Epithelial cell of prostate (primary cell): ENCODE measurements at regions not wholly inside any gene's neighbourhood (a gene's known extent, or its start where the extent isn't known, plus 50 kb on each side); places are given as distances from the start of the nearest gene placed in this dataset.

ENCODE experiments used
- DNase-seq: peaks from one replicate; pipeline ENCODE4 v3.0.0-alpha.2; 2011; ENCODE audit warnings: low read depth, low spot score
- H3K27ac ChIP-seq: fragments of 450-650 bp; 2 replicates; pipeline ENCODE4 v1.5.1; 2017; ENCODE audit warnings: mild to moderate bottlenecking

DNA sequence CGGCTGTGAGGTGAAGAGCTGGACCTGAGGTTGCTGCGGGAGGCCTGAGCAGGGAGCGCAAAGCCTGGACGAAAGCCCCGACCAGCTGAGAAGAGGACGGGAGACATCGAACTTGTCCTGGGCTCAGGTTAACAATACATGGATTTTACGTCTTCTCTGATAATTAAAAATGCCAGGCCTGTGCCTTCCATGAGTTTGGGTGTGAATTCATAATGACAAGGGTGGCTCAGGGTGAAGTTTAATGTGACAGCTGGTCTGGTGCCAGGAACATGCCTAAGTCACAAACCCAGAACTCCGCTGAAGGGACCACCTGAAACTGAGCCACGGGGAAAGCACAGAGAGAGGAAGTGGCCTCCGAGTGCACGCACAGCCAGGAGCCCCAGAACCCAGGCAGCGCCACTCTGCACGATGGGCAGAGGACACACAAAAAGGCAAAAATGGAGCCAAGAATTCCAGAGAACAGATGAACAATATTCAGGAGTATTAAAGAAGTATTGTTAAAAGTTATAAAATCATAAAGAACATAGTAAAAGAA lies 150.1 kb upstream of the RPS6KA2 start:
- no peak overlapping the region for H3K27ac ChIP-seq
- no peak for DNase-seq

DNA sequence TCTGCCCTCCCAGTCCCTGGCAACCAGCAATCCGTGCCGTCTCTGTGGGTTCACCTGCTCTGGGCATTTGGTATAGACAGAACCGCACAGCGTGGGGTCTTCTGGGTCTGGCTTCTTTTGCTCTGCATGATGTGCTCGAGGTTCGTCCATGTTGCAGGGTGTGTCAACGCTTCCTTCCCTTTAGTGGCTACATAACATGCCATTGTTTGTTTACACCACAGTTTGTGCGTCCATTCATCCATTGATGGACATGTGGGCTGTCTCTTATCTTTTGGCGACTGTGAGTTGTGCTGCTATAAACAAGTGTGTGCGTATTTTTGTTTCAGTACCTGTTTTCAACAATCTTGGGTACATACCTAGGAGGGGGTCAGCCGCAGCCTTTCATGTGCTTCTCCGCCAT lies 149.5 kb upstream of the RPS6KA2 start:
- DNase-seq = no peak
- no peak overlapping the region for H3K27ac ChIP-seq

DNA sequence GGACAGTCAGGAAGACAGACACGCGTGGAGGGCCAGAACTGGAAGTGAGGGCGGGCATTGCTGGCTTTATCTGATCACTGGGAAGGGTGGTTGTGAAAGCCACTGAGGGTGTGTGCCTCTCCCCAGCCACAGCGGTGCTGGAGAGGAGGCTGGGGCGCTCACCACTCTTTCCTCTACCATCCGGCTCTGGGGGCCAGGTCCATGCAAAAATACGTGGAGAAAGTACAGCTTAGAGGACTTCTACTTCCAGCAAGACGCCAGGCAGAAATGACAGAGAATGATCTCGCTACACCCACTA lies 148.8 kb upstream of the RPS6KA2 start:
- no peak overlapping the region for H3K27ac ChIP-seq
- no peak for DNase-seq

DNA sequence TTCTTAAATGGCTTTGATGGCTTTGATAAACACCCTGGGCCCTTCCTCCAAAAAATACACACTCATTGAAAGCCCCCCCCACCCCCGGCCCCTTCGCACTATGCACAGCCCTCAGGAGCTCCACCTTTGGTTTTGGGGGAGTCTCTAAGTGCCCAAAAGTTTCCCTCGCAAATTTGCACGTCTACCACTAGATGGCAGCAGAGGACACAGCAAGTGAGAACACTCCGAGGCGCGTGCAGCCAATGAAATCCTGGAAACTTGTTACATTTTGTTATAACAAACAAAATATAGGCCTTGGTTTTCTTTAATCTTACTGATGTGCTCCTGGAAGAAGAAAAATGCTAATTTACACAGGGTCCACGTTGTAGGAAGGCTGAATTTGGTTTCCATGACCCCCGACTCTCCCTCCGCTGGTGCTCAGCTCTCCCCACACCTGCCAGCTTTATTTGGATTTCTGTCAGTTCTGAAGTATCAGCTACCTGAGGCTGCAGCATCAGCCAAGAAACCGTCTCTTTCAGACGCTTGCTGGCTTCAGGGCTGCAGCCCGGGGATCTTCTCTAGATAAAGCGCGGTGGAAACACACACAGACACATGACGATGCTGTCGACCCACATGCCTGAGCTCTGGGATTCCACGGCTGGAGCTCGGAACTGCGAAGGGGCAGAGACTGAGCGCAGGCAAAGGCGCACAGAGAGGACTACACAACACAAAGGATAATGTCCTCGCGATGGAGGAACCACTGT lies 148.3 kb upstream of the RPS6KA2 start:
- no peak for DNase-seq

DNA sequence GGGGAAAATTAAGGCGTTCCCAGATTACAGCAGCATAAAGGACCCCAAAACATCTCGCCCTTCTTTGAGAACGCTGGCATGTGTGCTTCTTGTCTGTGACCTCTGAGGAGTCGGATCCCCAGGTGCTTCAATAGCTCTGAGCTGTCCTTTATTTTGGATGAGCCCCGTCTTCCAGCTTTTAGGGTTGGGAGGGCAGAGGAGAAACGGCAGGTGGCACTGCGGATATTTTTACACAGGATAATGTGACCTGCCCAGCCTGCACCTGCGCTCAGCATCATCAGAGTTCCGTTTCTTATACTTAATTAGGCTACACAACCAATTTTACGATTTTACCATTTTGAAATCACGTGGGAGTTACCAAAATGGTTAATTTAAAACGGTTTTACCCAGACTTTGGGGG lies 147.7 kb upstream of the RPS6KA2 start:
- DNase-seq = no peak

More for the DNA sequence above, 148.3 kb upstream of the RPS6KA2 start:
- H3K27ac ChIP-seq = no peak overlapping the region

DNA sequence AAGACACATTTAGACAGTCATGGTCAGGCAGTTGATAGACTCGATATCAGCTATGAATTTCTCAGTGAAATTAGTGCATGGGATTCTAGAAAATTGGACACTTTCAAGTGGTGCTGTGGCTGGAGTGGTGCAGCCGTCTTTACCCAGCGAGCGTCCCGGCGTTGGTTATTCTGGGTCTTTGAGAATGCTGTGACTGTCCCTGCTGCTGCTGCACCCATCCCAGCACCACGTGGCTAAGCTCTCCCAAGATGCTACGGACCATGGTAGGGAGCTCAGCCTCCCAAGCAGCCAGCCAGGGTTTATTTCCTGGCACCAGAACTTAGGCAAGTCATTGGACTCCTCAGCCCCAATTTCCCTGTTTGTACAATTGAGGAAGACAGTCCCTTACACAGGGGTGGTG lies 147.2 kb upstream of the RPS6KA2 start:
- H3K27ac ChIP-seq = no peak overlapping the region
- no peak for DNase-seq

More for the DNA sequence above, 147.7 kb upstream of the RPS6KA2 start:
- no peak overlapping the region for H3K27ac ChIP-seq

DNA sequence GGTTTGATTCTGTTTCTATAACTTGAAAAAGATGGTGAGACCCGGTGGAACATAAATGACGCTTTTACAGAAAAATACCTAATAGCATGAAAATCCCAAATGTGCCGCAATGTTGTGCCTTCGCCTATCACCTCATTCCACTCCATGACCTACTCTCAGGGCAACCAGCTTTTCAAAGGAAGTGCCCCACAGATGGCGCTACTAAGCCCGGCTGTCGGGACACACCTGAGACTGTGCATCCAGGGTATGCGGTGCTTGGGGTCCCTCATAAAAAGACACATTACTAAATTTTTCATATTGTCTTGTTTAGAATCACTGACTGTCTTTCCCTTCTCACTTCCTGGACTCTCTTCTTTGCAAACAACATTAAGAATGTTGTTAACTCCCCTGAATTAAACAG lies 145.5 kb upstream of the RPS6KA2 start:
- DNase-seq = no peak
- H3K27ac ChIP-seq = no peak overlapping the region

DNA sequence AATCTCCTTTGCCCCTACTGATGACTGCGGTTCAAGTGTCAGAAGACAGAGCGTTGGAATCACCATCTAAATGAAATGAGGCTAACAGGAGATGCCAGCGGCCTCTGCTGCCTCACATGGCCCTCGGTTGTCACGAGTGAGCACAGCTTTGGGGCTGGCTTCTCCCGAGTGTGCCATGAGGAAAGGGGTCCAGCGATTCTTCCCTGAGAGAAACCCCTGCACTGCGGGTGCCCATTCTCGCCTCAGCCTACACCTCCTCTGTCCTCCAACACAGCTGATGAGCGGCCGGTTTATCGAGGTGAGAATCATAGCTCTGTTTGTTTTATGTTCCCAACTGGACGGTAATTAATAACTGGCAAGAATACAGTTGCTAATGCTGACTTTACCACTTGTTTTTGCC lies 144.7 kb upstream of the RPS6KA2 start:
- no peak for DNase-seq
- no peak overlapping the region for H3K27ac ChIP-seq

DNA sequence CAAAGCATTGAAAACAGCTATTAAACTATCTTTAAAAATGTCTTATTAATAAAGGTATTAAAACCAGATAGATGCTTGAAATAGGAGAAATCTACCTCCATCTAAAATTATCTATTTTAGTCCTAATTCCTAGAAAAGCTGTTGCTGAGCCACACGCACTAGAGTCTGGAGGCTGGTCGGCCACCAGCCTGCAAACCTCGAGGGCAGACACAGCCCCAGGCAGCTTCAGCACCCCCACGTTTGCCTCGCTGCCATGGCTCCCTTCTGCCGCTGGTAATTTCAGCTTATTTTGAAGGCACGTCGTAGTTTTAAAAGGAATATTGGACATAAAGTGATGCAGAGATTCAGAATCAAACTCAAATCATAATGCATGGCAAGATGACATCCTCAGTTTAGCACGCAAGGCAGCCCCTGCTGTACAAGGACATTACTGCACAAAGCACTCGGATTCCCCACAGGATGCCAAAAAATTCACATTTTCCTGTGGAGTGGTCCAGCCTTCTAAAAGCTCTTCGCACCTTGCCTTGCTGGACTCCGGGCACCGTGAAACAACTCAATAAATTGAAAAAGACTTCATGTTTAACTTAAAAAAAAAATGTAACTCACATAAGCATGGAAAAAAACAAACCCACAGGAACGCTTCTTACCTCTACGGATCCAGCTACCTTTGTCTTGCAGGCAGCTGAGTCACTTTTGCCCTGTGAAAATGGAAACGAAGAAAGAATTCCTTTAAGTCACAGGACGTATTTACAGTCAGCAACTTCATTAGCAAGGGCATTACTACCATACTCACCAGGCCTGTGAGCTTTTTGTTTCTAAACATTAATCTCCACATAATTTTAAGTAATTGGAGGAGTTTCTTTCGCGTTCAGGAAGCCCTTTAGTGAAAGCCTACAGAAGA lies 143.4 kb upstream of the RPS6KA2 start:
- DNase-seq = no peak
- H3K27ac ChIP-seq = no peak overlapping the region

DNA sequence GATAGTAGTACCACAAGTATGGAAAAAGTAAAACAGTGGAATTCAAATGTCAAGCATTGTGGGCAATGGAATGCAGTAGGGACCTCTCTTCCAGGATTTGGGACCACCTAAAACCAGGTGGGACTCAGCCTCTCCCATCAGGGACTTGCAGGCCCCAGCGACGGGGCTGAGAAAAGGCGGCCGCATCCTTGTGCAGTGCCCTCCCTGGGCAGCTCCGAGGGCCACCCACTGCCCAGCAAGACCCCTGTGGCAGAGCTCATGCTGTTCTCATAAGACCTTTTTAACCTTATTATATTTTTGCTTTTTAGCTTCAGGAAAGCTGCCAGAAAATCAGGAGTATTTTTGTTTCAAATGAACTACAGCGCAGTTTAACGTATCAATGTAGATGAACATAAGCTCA lies 142.6 kb upstream of the RPS6KA2 start:
- DNase-seq = no peak
- no peak overlapping the region for H3K27ac ChIP-seq

DNA sequence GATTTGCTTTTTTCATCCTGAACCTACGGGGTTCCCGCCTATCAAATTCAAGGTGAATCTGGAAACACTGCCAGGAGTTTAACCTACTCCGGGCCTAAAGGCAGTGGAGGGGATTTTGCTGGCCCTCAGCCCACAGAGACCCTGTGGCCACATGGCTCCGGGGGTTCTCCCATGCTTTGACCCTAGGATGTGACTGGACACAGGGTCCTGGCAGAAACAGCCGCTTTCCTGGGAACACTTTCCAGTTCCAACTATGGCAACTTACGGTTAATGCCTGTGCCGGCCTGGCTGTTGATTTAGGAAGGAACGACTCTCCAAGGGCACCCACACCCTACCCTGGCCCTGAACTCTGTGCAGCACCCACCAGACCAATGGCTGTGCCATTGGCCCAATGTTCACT lies 141.7 kb upstream of the RPS6KA2 start:
- H3K27ac ChIP-seq = no peak overlapping the region
- no peak for DNase-seq

DNA sequence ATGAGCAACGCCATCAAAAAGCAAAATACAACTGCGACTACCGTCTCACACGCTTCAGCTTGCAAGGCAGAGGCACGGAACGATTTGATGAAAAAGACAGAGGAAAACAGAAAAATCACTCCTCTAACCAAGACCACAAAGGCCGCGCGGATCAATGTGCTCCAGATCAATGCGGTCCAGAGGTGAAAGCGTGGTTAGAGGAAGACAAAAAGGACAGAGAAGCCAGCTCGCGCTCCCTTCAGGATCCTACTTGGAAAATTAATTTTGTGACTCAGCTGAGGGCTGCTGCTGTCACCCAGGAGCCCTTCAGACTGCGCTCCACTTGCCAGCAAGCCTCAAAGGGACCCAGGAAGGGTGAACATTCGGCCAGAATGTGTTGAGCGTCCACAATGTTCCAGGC lies 140.2 kb upstream of the RPS6KA2 start:
- DNase-seq = no peak
- no peak overlapping the region for H3K27ac ChIP-seq

DNA sequence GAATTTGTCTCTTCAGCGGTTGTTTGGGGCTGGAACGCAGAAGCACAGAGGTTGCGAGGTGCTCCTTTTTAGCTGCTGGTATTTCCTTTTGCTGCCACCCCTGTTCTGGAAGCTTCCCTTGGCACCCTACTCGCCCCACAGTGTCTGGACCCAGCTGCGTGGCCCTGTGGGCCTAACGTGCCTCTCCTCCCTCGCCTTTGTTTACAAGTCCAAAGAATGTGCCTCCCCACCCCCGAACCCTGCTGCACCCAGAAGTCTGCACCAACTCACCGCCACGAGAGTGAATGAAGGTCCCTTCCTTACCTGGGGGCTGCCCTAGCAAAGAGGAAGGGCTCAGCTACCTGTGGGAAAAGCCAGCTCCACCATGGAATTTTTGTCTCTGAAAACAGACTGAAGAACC lies 139.7 kb upstream of the RPS6KA2 start:
- H3K27ac ChIP-seq = no peak overlapping the region
- DNase-seq = no peak

DNA sequence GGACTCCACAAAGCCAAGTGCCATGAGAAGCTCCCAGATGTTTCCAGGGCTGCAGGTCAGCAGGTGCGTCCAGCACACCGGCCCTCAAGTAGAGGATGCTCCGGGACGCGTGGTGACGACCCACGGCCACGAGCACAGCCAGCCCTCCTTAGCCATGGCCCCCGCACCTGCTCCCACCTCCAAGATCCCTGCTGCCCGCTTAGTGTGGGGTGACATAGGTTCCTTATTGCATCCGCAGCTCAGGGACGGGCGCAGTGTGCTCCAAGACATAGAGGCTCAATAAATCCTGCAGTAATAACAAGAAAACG lies 138.1 kb upstream of the RPS6KA2 start:
- H3K27ac ChIP-seq = no peak overlapping the region
- no peak for DNase-seq

DNA sequence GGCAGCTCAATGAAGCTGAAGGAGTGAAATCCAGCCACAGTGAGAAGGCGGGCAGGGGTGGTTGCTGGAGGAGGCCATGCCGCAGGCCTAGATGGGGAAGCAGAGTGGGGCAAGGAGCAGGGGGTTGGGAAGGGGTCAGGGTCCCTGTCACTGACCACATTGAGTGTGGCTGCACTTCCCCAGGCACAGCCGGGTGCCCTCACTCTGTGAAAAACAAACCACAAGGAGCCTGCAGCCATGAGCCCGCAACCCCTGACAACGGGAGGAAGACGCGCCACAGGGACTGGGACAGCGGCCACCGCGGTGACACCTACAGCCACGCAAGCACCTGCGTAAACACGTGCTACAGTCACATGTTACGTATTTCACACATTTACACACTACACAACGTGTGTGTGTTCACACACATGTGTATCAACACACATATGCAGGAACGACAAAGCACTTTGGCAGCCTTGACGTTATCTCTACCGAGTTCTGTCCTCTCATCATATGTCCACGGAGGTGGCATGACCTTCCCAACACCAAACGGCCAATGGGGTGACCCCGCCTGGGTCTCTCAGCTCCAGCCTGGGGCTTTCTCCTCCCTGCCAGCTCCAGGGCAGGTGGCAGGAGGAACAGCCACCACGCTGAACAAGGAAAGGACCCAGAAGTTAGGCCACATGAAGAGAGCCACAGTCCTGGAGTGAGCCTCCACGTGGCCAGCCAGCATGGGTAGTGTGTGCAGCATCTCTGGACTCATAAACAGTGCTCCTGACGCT lies 137.6 kb upstream of the RPS6KA2 start:
- no peak overlapping the region for H3K27ac ChIP-seq
- no peak for DNase-seq

DNA sequence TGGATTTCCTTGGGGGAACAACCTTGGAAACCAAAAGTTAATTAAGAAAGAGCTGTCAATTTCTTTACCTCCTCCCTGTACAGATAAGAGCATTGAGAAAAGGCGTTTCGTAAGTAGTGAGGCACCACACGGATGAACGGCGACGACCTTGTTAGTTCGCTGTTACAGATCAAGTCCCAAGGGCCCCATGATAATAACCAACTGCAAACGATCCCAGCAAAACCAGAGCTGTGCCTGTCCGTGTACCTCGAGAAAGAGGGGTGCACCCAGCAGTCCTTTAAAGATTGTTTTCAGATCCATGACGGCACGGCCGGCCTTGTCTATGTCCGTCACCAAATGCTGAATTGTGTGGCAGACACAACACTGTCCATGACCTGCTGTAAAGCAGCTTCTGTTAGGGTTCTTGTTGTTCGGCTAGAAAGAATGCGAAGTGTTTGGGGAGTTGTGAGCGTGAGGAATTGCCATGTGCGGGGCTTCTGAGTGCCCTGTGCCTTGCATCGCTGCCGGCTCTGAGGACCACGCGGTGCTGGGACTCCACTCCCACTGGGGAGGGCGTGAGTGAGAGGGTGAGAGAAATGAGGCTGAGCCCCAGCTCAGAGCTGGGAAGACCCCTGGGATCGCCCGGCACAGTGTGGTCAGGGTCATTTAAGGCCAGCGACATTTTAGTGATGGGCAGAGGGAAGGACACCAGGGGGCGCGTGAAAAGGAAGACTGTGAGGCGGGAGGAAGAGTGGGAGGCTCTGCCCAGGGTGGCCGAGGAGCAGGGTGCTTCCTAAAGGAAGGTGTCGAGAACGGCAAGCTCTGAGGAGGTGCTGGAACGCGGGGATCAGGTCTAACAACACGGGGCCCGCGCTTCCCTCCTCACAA lies 136.8 kb upstream of the RPS6KA2 start:
- H3K27ac ChIP-seq = no peak overlapping the region
- no peak for DNase-seq

DNA sequence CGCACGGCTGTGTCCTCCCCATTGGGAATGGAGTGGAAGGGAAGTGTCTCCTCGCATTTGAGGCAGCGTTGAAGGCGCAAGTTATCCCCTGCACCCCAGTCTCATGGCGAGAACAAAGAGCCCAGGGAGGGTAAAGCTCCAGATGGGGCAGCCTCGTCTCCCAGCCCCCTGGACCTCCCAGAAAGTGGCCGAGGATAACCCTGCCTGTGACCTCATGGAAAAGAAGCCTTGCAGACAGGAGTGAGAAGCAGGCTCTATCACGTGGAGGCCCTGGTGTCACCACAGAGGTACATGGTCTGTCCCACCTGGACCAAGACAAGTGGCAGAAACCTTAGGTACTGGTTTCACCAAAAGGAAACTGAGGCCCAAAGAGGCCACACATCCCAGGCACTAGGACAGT lies 134.8 kb upstream of the RPS6KA2 start:
- H3K27ac ChIP-seq = no peak overlapping the region
- DNase-seq = no peak

DNA sequence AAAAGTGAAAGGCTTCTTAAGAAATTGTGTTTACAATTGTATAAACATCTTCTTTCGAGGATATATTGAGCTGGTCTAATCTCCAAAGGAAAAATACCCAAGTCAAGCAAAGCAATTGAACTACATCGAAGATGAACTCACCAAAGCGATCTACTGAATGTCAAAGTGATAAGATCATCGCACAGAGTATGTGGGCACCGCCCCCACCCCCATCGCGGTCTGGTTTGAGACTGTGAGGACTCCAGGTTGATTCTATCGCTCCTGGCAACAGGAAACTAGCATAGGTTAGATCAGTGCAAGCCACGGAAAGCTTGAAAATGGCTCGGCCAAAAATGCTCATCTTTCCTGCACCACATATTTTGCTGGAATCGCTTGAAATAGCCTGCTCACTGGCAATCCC lies 133.2 kb upstream of the RPS6KA2 start:
- DNase-seq = no peak
- H3K27ac ChIP-seq = no peak overlapping the region

DNA sequence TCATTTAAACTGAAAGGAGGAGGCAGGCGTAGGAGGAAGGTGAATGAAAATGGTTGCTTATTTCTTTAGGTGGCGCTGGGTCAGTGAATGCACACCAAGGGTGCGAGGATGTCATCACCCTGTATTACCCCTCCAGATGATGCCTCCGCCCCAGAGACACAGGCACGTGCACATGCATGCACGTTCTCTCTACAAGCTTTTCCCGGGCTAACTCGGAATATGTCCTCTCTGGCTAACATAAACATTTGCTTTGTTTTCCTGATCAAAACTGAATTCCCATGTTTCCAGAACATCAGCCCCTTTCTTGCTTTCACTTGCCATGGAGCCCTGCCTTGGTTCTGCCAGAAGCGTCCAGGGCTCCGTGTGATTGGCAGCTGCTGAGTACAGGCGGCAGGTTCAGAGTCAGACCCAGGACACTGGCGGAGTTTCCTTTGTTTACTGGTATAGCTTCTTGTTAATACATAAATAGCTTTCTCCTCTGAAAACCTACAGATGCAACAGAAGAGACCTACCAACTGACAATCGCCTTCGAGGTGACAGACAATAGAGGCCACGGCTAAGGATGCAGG lies 131.2 kb upstream of the RPS6KA2 start:
- no peak overlapping the region for H3K27ac ChIP-seq
- no peak for DNase-seq
